ENCODE measurements at regions not wholly inside any gene's neighbourhood (a gene's known extent, or its start where the extent isn't known, plus 50 kb on each side); places are given as distances from the start of the nearest gene placed in this dataset.
"Not testable (repeated sequence)": the region's sequence is repeated elsewhere in the genome, so short reads cannot be mapped to it uniquely, and the experiment has no call there.

DNA sequence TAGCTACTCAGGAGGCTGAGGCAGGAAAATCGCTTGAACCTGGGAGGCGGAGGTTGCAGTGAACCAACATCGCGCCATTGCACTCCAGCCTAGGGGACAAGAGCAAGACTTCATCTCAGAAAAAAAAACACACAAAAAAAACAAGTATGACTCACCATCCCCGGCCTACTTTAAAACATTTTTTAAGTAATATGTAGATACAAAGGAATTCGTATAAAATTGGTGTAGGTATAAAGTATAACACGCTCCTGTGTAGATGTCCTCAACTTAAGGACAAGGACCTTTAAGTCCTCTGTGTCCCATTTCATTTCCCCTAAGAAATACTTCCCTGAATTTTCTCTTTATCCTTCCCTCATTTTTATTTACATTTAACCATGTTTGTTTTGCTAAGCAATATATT is 73.4 kb upstream of the PKN2 start:
- Mint-ChIP-seq H3K27me3 (ENCODE audit: insufficient read depth, unreplicated experiment) (no peaks in the 10 kb centered on the region), H3K36me3 (ENCODE audit: insufficient read depth, unreplicated experiment) (no peaks in the 10 kb centered on the region), H3K4me3 (ENCODE audit: unreplicated experiment) (no peak overlapping the region), H3K9me3 (ENCODE audit: unreplicated experiment) (no peaks in the 10 kb centered on the region), H3K4me1 (ENCODE audit: insufficient read depth, unreplicated experiment) (peaks cover 6% of the 10 kb centered on the region), H3K27ac (ENCODE audit: low read depth, unreplicated experiment) (no peak overlapping the region)
- TF ChIP-seq, protein P1, sequence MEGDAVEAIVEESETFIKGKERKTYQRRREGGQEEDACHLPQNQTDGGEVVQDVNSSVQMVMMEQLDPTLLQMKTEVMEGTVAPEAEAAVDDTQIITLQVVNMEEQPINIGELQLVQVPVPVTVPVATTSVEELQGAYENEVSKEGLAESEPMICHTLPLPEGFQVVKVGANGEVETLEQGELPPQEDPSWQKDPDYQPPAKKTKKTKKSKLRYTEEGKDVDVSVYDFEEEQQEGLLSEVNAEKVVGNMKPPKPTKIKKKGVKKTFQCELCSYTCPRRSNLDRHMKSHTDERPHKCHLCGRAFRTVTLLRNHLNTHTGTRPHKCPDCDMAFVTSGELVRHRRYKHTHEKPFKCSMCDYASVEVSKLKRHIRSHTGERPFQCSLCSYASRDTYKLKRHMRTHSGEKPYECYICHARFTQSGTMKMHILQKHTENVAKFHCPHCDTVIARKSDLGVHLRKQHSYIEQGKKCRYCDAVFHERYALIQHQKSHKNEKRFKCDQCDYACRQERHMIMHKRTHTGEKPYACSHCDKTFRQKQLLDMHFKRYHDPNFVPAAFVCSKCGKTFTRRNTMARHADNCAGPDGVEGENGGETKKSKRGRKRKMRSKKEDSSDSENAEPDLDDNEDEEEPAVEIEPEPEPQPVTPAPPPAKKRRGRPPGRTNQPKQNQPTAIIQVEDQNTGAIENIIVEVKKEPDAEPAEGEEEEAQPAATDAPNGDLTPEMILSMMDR (IDR thresholded peaks at IDR 0.05; ENCODE audit: unreplicated experiment): no peak
- DNase-seq (ENCODE audit: unreplicated experiment): no peak
- CTCF ChIA-PET: interaction anchor here (0.7 kb wide), 1 partner anchor 243 kb away, joined by 6 read pairs; no protein-coding TSS in a partner anchor
- no TSS peak for BruUV-seq (replicated peaks)
- intact Hi-C loops (cut with micrococcal nuclease): no loop called here
- POLR2A ChIA-PET: no interaction called here

DNA sequence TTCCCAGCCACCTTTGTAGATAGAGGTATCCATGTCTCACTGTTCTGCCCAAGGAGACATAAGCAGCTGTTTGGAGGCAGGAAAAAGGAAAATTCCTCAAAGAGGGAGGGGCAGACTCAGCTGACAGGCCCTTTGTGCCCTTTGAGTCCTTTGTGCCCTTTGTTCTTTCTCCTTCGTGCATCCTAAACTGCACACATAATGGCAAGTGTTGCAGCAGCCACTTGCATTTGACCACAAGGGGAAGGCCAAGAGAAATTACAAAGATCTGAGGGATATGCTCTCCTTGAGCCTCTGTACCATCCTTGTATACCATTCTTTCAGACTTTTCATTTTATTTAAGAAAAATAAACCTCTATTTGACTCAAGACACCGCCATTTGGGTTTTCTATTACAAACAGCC is 71.8 kb upstream of the PKN2 start:
- Mint-ChIP-seq H3K4me1 (ENCODE audit: insufficient read depth, unreplicated experiment) (peaks cover 6% of the 10 kb centered on the region), H3K4me3 (ENCODE audit: unreplicated experiment) (no peak overlapping the region), H3K27me3 (ENCODE audit: insufficient read depth, unreplicated experiment) (no peaks in the 10 kb centered on the region), H3K9me3 (ENCODE audit: unreplicated experiment) (no peaks in the 10 kb centered on the region), H3K36me3 (ENCODE audit: insufficient read depth, unreplicated experiment) (no peaks in the 10 kb centered on the region), H3K27ac (ENCODE audit: low read depth, unreplicated experiment) (no peak overlapping the region)
- intact Hi-C loops (cut with micrococcal nuclease): no loop called here
- POLR2A ChIA-PET: interaction anchor here (1.0 to 1.1 kb wide), 3 partner anchors 36 to 73 kb away, joined by 3 to 6 read pairs (median 3); no protein-coding TSS in a partner anchor
- no TSS peak for BruUV-seq (replicated peaks)
- CTCF ChIA-PET: interaction anchor here (0.6 to 1.6 kb wide), 3 partner anchors 38 to 1170 kb away, joined by 3 to 6 read pairs (median 3); no protein-coding TSS in a partner anchor
- TF ChIP-seq, protein P1 (IDR thresholded peaks at IDR 0.05; ENCODE audit: unreplicated experiment): no peak
- no peak for DNase-seq (ENCODE audit: unreplicated experiment)

DNA sequence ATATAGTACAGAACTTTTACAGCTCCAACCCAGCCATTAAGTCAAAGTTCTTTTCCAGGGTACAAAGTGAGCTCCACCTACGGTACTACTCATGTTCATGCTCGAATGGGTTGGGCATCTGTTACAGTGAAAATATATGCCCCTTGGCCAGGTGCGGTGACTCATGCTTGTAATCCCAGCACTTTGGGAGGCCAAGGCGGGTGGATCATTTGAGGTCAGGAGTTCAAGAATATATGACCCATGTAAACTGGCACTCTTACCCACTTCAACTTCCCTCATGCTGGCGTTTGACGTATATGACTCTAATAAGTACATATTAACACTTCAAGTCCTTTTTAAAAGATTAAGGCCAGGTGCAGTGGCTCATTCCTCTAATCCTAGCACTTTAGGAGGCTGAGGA is 71.3 kb upstream of the PKN2 start:
- Mint-ChIP-seq H3K4me1 (ENCODE audit: insufficient read depth, unreplicated experiment) (peaks cover 6% of the 10 kb centered on the region), H3K9me3 (ENCODE audit: unreplicated experiment) (peaks cover 5% of the 10 kb centered on the region)
- intact Hi-C loops (cut with micrococcal nuclease): no loop called here

DNA sequence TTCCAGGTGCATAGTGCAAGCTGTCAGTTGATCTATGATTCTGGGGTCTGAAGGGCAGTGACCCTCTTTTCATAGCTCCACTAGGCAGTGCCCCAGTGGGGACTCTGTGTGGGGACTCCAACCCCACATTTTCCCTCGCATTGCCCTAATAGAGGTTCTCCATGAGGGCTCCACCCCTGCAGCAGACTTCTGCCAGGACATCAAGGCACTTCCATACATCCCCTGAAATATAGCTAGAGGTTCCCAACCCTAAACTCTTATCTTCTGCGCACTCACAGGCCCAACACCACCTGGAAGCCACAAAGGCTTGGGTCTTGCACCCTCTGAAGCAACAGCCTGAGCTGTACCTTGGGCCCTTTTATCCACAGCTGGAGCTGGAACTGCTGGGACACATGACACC is 65.7 kb upstream of the PKN2 start:
- ChIA-PET POLR2A (no interaction called here), CTCF (interaction anchor here (1.1 kb wide), 1 partner anchor 11 kb away, joined by 3 read pairs; no protein-coding TSS in a partner anchor)
- H3K36me3 Mint-ChIP-seq (ENCODE audit: insufficient read depth, unreplicated experiment): no peaks in the 10 kb centered on the region
- TF ChIP-seq, protein P1 (IDR thresholded peaks at IDR 0.05; ENCODE audit: unreplicated experiment): no peak
- no peaks in the 10 kb centered on the region for H3K27me3 Mint-ChIP-seq (ENCODE audit: insufficient read depth, unreplicated experiment)
- no peak overlapping the region for H3K4me3 Mint-ChIP-seq (ENCODE audit: unreplicated experiment)
- no peak overlapping the region for H3K27ac Mint-ChIP-seq (ENCODE audit: low read depth, unreplicated experiment)
- H3K4me1 Mint-ChIP-seq (ENCODE audit: insufficient read depth, unreplicated experiment): no peaks in the 10 kb centered on the region
- DNase-seq (ENCODE audit: unreplicated experiment): no peak
- no TSS peak for BruUV-seq (replicated peaks)
- H3K9me3 Mint-ChIP-seq (ENCODE audit: unreplicated experiment): peaks cover 29% of the 10 kb centered on the region
- intact Hi-C loops (cut with micrococcal nuclease): no loop called here

More for the DNA sequence above, 71.3 kb upstream of the PKN2 start:
- TF ChIP-seq, protein P1 (IDR thresholded peaks at IDR 0.05; ENCODE audit: unreplicated experiment): no peak
- H3K27me3 Mint-ChIP-seq (ENCODE audit: insufficient read depth, unreplicated experiment): no peaks in the 10 kb centered on the region
- H3K27ac Mint-ChIP-seq (ENCODE audit: low read depth, unreplicated experiment): no peak overlapping the region
- ChIA-PET CTCF (interaction anchor here (0.6 to 1.6 kb wide), 3 partner anchors 38 to 1170 kb away, joined by 3 to 6 read pairs (median 3); no protein-coding TSS in a partner anchor), POLR2A (interaction anchor here (1.0 to 1.1 kb wide), 3 partner anchors 36 to 72 kb away, joined by 3 to 6 read pairs (median 3); no protein-coding TSS in a partner anchor)
- peak; percentile 82 for DNase-seq (ENCODE audit: unreplicated experiment)
- H3K36me3 Mint-ChIP-seq (ENCODE audit: insufficient read depth, unreplicated experiment): no peaks in the 10 kb centered on the region
- BruUV-seq (replicated peaks): no TSS peak
- H3K4me3 Mint-ChIP-seq (ENCODE audit: unreplicated experiment): no peak overlapping the region

DNA sequence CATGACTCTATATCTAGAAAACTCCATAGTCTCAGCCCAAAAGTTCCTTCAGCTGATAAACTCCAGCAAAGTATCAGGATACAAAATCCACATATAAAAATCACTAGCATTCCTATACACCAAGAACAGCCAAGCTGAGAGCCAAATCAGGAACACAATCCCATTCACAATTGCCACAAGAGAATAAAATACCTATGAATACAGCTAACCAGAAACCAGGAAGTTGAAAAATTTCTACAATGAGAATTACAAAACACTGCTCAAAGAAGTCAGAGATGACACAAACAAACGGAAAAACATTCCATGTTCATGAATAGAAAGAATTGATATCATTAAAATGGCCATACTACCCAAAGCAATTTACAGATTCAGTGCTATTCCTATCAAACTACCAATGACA is 61.0 kb upstream of the PKN2 start:
- DNase-seq (ENCODE audit: unreplicated experiment); H3K27me3 Mint-ChIP-seq (ENCODE audit: insufficient read depth, unreplicated experiment); H3K36me3 Mint-ChIP-seq (ENCODE audit: insufficient read depth, unreplicated experiment); BruUV-seq (replicated peaks); intact Hi-C loops (cut with micrococcal nuclease); H3K27ac Mint-ChIP-seq (ENCODE audit: low read depth, unreplicated experiment); H3K4me1 Mint-ChIP-seq (ENCODE audit: insufficient read depth, unreplicated experiment); H3K4me3 Mint-ChIP-seq (ENCODE audit: unreplicated experiment): not testable (repeated sequence)
- peaks cover 21% of the 10 kb centered on the region for H3K9me3 Mint-ChIP-seq (ENCODE audit: unreplicated experiment)
- POLR2A ChIA-PET: interaction anchor here (0.6 kb wide), 1 partner anchor 270 kb away, joined by 3 read pairs; no protein-coding TSS in a partner anchor
- CTCF ChIA-PET: interaction anchor here (1.2 kb wide), 1 partner anchor 232 kb away, joined by 4 read pairs; no protein-coding TSS in a partner anchor

Data from MCF 10A (cell line).